Urinary bladder (tissue), 4 donors: ENCODE measurements at regions not wholly inside any gene's neighbourhood (a gene's known extent, or its start where the extent isn't known, plus 50 kb on each side); places are given as distances from the start of the nearest gene placed in this dataset.

Source experiments
- DNase-seq: peaks from one replicate; pipeline ENCODE4 v3.0.0-alpha.2; 2015; ENCODE audit errors: extremely low spot score
- H3K27ac ChIP-seq: one replicate; pipeline ENCODE4 v1.5.1; 2013; ENCODE audit warnings: low read depth, mild to moderate bottlenecking, moderate library complexity
- H3K36me3 ChIP-seq: one replicate; pipeline ENCODE4 v1.6.1; 2013; ENCODE audit warnings: mild to moderate bottlenecking, moderate library complexity; ENCODE audit not compliant: insufficient read depth
- H3K4me1 ChIP-seq: one replicate; pipeline ENCODE4 v1.6.1; 2013; ENCODE audit warnings: mild to moderate bottlenecking, moderate library complexity; ENCODE audit not compliant: insufficient read depth
- H3K4me3 ChIP-seq: one replicate; pipeline ENCODE4 v1.5.1; 2013; ENCODE audit warnings: low read depth, low read length
- WGBS: extraction: QIAGEN DNeasy Blood & Tissue Kit; methylation state at CpG from one replicate; pipeline ENCODE4 v1.1.7; 2013; 5-methylcytosine and 5-hydroxymethylcytosine counted together
- small RNA-seq: library from RNA; depleted of rRNA; stranded (forward); fragments of <200 nt; gene quantifications from one replicate; pipeline ENCODE3, GENCODE V24; 2014
- donor health status: healthy with polysubstance abuse.
- donor health status: healthy.

- WGBS, result 83% methylated on average over 4 of the region's 4 CpGs
- no peak for DNase-seq
Observed at GRCh38 chr11:43619863-43620505, 60.6 kb upstream of the HSD17B12 start.

GRCh38 chr11:43626798-43627197, 53.7 kb upstream of the HSD17B12 start:
- no peak overlapping the region for H3K4me3 ChIP-seq
- 53% methylated on average over 3 of the region's 3 CpGs for WGBS

More at GRCh38 chr11:43619863-43620505, 60.6 kb upstream of the HSD17B12 start:
- no peak overlapping the region for H3K4me3 ChIP-seq
- no peaks in the 10 kb centered on the region for H3K36me3 ChIP-seq
- H3K27ac ChIP-seq, result no peak overlapping the region
- H3K4me1 ChIP-seq, result no peaks in the 10 kb centered on the region

More at GRCh38 chr11:43626798-43627197, 53.7 kb upstream of the HSD17B12 start:
- Histone ChIP-seq H3K36me3 (no peaks in the 10 kb centered on the region), H3K4me1 (no peaks in the 10 kb centered on the region), H3K27ac (no peak overlapping the region)
- DNase-seq, result no peak

Small RNA genes lying in the stretch of these regions (small RNA-seq; reads per million reads assigned to genes)
- 0.62 reads per million, percentile 57 among the genes with 10 or more reads in this experiment for gene MIR129-2
- gene MIR670, result 0.12 reads per million
